ENCODE measurements at regions not wholly inside any gene's neighbourhood (a gene's known extent, or its start where the extent isn't known, plus 50 kb on each side); places are given as distances from the start of the nearest gene placed in this dataset.

DNA sequence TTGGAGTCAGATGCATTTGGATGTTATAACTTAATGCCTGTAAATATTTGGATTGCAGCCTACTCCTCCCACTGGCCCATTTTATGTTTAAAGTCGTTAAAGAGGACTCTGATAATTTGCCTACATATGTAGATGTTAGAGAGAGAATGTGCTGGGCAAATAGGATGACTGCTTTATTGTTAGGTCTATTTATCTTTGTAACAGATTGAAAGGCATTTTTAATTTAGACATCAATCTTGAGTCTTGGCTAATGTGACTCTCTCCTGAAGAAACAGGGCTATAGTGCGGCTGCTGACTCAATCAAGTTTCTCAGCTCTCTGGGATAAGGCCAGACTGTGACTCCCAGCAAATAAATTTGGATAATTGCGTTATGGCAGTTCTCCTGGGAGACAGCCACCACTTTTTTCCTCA lies 1101.4 kb downstream of the CBLN2 start:
- DNase-seq (ENCODE audit: insufficient read length, low spot score) = no peak
- TF ChIP-seq SPI1 (IDR thresholded peaks at IDR 0.05; ENCODE audit: low read depth, low read length) = no peak
- no peak for TF ChIP-seq POLR2A (IDR thresholded peaks at IDR 0.05; ENCODE audit: low read depth, low read length)
- no peak for TF ChIP-seq POU2F2 (IDR thresholded peaks at IDR 0.05; ENCODE audit: low read depth, low read length)
- TF ChIP-seq TAF1 (IDR thresholded peaks at IDR 0.05; ENCODE audit: low read depth, low read length) = no peak
- FAIRE-seq = no peak

DNA sequence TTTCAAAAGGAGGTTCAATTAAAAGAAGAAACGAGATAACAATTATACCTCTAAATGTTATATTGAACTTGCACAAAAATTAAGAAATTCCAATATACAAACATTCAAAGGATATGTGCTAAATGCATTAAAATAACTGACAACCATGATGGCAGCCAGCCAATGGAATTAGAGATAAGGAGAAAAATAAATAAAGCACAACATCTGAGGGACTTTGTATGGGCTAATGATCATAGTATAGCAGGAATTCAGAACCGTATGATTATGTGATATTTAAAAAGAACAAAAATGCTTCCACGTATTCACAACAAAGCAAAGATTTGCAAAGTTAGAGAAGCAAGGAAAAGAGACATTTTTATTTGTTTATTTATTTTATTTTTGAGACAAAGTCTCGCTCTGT lies 1103.0 kb downstream of the CBLN2 start:
- FAIRE-seq = no peak
- TF ChIP-seq SPI1 (IDR thresholded peaks at IDR 0.05; ENCODE audit: low read depth, low read length) = no peak
- TF ChIP-seq POLR2A (IDR thresholded peaks at IDR 0.05; ENCODE audit: low read depth, low read length) = no peak
- no peak for TF ChIP-seq TAF1 (IDR thresholded peaks at IDR 0.05; ENCODE audit: low read depth, low read length)
- TF ChIP-seq PAX5 (IDR thresholded peaks at IDR 0.05; ENCODE audit: insufficient read depth, low read length, severe bottlenecking) = no peak
- TF ChIP-seq POU2F2 (IDR thresholded peaks at IDR 0.05; ENCODE audit: low read depth, low read length) = no peak
- no peak for TF ChIP-seq POLR2AphosphoS5 (IDR thresholded peaks at IDR 0.05; ENCODE audit: low read depth, low read length)
- DNase-seq (ENCODE audit: insufficient read length, low spot score) = no peak

DNA sequence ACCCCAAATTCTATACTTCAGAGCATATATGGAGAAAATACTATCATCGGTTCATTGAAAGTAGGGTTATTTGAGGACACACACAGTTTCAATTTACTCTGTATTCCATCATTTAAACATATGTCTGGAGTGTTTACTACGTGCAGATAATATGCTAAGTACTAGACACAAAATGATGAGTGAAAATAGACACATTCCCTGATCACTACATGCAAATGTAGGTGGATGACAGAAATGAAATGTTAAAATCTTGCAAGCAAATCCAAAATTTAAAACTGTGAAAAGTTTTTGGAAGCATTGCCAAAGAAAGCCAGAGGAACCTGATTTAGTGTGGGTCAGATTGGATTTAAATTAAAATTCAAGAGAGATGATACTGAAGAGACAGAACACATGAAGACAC lies 1106.6 kb downstream of the CBLN2 start:
- FAIRE-seq (no peak), DNase-seq (ENCODE audit: insufficient read length, low spot score) (no peak)
- TF ChIP-seq PAX5 (IDR thresholded peaks at IDR 0.05; ENCODE audit: insufficient read depth, low read length, severe bottlenecking) (no peak), SPI1 (IDR thresholded peaks at IDR 0.05; ENCODE audit: low read depth, low read length) (no peak), POLR2A (IDR thresholded peaks at IDR 0.05; ENCODE audit: low read depth, low read length) (no peak), POU2F2 (IDR thresholded peaks at IDR 0.05; ENCODE audit: low read depth, low read length) (no peak), TAF1 (IDR thresholded peaks at IDR 0.05; ENCODE audit: low read depth, low read length) (no peak), POLR2AphosphoS5 (IDR thresholded peaks at IDR 0.05; ENCODE audit: low read depth, low read length) (no peak)

DNA sequence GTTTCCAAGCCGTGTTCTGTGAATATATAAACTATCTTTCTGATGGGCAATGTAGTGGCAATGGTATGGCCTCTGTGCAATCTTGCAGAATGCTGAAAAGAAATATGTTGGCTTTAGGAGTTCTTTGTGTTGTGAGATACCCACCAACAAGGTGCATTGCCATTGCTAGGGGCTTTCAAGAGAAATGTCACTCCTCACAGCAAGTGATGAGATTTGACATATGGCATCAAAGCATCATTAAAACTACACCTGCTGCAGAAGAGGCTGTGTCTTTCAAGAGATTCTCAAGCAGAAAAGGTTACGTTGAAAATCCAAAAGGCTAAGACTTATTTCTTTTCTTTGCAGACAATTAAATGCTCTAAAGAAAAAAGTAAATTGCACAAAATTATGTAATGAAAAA lies 1110.8 kb downstream of the CBLN2 start:
- FAIRE-seq (no peak), DNase-seq (ENCODE audit: insufficient read length, low spot score) (no peak)
- no peak for TF ChIP-seq TAF1 (IDR thresholded peaks at IDR 0.05; ENCODE audit: low read depth, low read length)
- no peak for TF ChIP-seq POU2F2 (IDR thresholded peaks at IDR 0.05; ENCODE audit: low read depth, low read length)
- no peak for TF ChIP-seq SPI1 (IDR thresholded peaks at IDR 0.05; ENCODE audit: low read depth, low read length)
- no peak for TF ChIP-seq POLR2A (IDR thresholded peaks at IDR 0.05; ENCODE audit: low read depth, low read length)

DNA sequence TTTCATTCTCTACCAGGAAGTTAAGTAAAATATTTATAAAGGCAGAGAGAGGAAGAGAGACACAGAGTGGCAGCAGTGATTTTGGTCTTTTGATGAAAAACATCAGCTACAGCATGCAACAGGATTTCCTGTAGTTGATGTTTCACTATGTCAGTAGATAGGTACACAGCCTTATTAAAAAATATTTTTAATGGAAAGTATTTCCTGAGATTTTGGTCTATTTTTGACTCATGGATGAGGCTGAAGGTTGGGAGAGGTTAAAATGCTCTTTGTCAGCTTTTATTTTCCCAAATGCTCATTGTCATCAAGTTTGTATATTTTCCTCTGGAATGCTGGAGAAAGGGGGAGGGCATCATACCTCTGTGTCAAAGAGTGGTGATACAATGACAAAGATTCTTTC lies 1112.5 kb downstream of the CBLN2 start:
- no peak for FAIRE-seq
- no peak for DNase-seq (ENCODE audit: insufficient read length, low spot score)
- TF ChIP-seq POLR2A (IDR thresholded peaks at IDR 0.05; ENCODE audit: low read depth, low read length) = no peak
- TF ChIP-seq SPI1 (IDR thresholded peaks at IDR 0.05; ENCODE audit: low read depth, low read length) = no peak
- no peak for TF ChIP-seq TAF1 (IDR thresholded peaks at IDR 0.05; ENCODE audit: low read depth, low read length)
- TF ChIP-seq POU2F2 (IDR thresholded peaks at IDR 0.05; ENCODE audit: low read depth, low read length) = no peak
- no peak for TF ChIP-seq PAX5 (IDR thresholded peaks at IDR 0.05; ENCODE audit: insufficient read depth, low read length, severe bottlenecking)
- TF ChIP-seq POLR2AphosphoS5 (IDR thresholded peaks at IDR 0.05; ENCODE audit: low read depth, low read length) = no peak

DNA sequence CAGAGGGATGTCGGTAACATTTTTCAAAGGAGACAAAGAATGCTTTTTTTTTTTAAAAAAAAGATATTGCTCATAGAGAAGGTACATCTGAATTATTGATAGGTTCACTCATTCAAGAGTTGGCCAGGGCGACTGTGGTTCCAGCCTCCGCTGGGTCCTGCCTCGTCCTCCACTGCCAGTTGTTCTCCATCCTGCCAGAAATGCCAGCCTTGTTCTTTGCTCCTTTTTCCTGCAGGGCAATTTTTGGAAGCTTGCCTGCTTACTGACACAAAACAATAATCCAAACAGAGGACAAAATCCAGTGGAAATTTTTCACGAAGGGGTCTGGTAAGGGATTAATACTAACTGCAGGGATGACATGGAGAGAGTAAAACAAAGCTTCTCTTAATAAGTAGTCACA lies 1113.0 kb downstream of the CBLN2 start:
- FAIRE-seq (no peak), DNase-seq (ENCODE audit: insufficient read length, low spot score) (no peak)
- no peak for TF ChIP-seq POLR2A (IDR thresholded peaks at IDR 0.05; ENCODE audit: low read depth, low read length)
- no peak for TF ChIP-seq SPI1 (IDR thresholded peaks at IDR 0.05; ENCODE audit: low read depth, low read length)
- no peak for TF ChIP-seq POLR2AphosphoS5 (IDR thresholded peaks at IDR 0.05; ENCODE audit: low read depth, low read length)
- no peak for TF ChIP-seq PAX5 (IDR thresholded peaks at IDR 0.05; ENCODE audit: insufficient read depth, low read length, severe bottlenecking)
- TF ChIP-seq POU2F2 (IDR thresholded peaks at IDR 0.05; ENCODE audit: low read depth, low read length) = no peak
- no peak for TF ChIP-seq TAF1 (IDR thresholded peaks at IDR 0.05; ENCODE audit: low read depth, low read length)

DNA sequence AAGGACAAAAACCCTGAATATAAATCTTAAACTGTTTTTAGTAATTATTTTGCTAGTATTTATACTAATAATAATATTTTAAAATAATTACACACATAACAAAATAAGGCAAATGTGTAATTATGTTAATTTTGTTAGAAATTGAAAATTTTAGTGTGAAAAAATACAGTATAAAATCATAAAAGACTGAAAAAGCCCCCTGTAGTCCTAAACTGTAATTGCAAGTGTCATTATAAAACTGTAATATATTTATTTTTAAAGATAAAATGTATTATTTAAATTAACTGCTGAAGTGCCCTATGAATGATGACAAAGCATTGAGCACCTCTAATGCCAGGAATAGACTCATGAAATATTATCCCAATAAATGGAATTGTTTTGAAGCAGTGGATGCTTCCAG lies 1117.7 kb downstream of the CBLN2 start:
- TF ChIP-seq POLR2AphosphoS5 (IDR thresholded peaks at IDR 0.05; ENCODE audit: low read depth, low read length) (no peak), SPI1 (IDR thresholded peaks at IDR 0.05; ENCODE audit: low read depth, low read length) (no peak), PAX5 (IDR thresholded peaks at IDR 0.05; ENCODE audit: insufficient read depth, low read length, severe bottlenecking) (no peak), TAF1 (IDR thresholded peaks at IDR 0.05; ENCODE audit: low read depth, low read length) (no peak), POLR2A (IDR thresholded peaks at IDR 0.05; ENCODE audit: low read depth, low read length) (no peak), POU2F2 (IDR thresholded peaks at IDR 0.05; ENCODE audit: low read depth, low read length) (no peak)
- FAIRE-seq = no peak

DNA sequence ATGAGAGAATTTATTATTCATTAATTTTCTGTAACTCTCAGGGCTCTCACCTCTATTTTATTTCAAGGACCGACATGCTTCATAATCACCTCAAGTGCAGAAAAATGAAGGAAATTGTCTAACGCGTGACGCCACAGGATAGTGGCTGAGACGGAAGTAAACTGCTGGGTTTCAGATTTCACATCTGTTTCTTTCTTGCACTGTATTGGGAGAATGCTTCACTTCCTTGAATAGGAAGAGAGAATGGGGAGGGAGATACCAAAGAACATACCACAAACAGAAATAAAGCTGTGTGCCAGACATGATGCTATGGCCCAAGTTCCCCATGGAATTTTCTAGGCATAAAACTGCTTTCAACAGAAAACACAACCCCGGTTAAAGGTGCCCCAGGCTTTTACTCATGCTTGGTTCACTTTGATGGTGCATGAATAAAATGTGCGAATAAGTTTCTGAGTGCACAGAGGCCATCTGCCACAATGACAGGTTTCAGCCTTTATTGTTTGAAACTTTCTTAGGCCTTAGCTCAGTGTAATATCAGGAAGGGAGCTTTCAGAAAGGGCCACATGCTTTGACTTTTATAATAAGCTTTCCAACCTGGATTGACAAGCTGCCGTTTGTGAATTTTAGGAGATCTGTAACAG lies 1116.4 kb downstream of the SOCS6 start:
- FAIRE-seq (no peak), DNase-seq (ENCODE audit: insufficient read length, low spot score) (no peak)
- no peak for TF ChIP-seq PAX5 (IDR thresholded peaks at IDR 0.05; ENCODE audit: insufficient read depth, low read length, severe bottlenecking)
- no peak for TF ChIP-seq POU2F2 (IDR thresholded peaks at IDR 0.05; ENCODE audit: low read depth, low read length)
- no peak for TF ChIP-seq POLR2A (IDR thresholded peaks at IDR 0.05; ENCODE audit: low read depth, low read length)
- no peak for TF ChIP-seq TAF1 (IDR thresholded peaks at IDR 0.05; ENCODE audit: low read depth, low read length)
- TF ChIP-seq SPI1 (IDR thresholded peaks at IDR 0.05; ENCODE audit: low read depth, low read length) = no peak
- TF ChIP-seq POLR2AphosphoS5 (IDR thresholded peaks at IDR 0.05; ENCODE audit: low read depth, low read length) = no peak

More for the DNA sequence above, 1117.7 kb downstream of the CBLN2 start:
- no peak for DNase-seq (ENCODE audit: insufficient read length, low spot score)

DNA sequence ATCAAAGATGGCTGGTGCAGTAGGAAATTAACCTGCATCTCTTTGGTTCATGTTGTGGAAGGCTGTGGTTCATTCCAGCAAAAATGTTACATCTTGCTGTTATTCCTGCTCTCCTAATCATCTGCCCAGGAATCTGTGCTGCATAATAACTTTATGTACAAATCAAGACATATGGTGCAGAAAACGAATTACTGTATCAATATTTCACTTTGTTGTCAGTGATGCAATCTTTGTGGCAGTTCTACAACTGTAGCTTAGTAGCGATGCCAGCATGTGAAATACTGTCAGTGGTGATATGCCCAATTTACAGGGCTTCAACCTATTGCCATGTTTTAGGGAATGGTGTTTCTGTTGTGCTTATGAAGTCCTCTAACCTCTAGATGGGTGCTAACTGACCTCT lies 1114.7 kb downstream of the SOCS6 start:
- FAIRE-seq (no peak), DNase-seq (ENCODE audit: insufficient read length, low spot score) (no peak)
- no peak for TF ChIP-seq POLR2A (IDR thresholded peaks at IDR 0.05; ENCODE audit: low read depth, low read length)
- no peak for TF ChIP-seq PAX5 (IDR thresholded peaks at IDR 0.05; ENCODE audit: insufficient read depth, low read length, severe bottlenecking)
- no peak for TF ChIP-seq TAF1 (IDR thresholded peaks at IDR 0.05; ENCODE audit: low read depth, low read length)
- no peak for TF ChIP-seq POU2F2 (IDR thresholded peaks at IDR 0.05; ENCODE audit: low read depth, low read length)

DNA sequence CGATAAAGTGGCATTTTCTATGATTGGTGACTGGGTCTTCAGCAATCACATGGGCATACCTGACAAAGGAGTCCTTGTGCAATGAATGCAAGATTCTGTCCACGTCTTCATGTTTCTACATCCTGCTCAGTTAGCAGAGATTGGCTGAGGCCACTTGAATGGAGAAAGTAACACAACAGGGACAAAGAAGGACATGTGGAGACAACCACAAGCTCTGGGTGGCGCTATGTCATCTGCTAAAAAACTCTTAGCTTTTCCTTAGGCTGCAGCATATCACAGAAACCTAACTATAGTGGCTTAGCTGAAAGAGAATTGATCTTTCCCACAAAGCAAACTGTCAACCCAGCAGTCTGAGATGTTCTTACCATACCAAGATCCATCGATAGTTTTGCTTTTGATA lies 1109.7 kb downstream of the SOCS6 start:
- no peak for DNase-seq (ENCODE audit: insufficient read length, low spot score)
- no peak for FAIRE-seq
- no peak for TF ChIP-seq POLR2A (IDR thresholded peaks at IDR 0.05; ENCODE audit: low read depth, low read length)
- no peak for TF ChIP-seq SPI1 (IDR thresholded peaks at IDR 0.05; ENCODE audit: low read depth, low read length)

Data from GM12891 (cell line).